PFSK-1 (cell line): ENCODE measurements at regions not wholly inside any gene's neighbourhood (a gene's known extent, or its start where the extent isn't known, plus 50 kb on each side); places are given as distances from the start of the nearest gene placed in this dataset.

Source experiments
- FOXP2 ChIP-seq: optimal IDR thresholded peaks from 2 replicates; pipeline ENCODE3; 2011; ENCODE audit warnings: borderline replicate concordance, control low read depth, inconsistent platforms; ENCODE audit not compliant: insufficient read depth; ENCODE audit errors: extremely low read length, extremely low read depth
- POLR2AphosphoS5 ChIP-seq: IDR thresholded peaks from 2 replicates; pipeline ENCODE4 v1.6.1; 2012; ENCODE audit warnings: low read depth, mild to moderate bottlenecking, control low read depth, low read length, moderate library complexity
- SIN3A ChIP-seq: IDR thresholded peaks from 2 replicates; pipeline ENCODE4 v1.6.1; 2012; ENCODE audit warnings: mild to moderate bottlenecking, low read length, moderate library complexity, borderline replicate concordance; ENCODE audit not compliant: insufficient read depth
- TAF1 ChIP-seq: IDR thresholded peaks from 2 replicates; pipeline ENCODE4 v1.6.1; 2012; ENCODE audit warnings: low read length, control low read depth, borderline replicate concordance; ENCODE audit not compliant: insufficient read depth
- TF ChIP-seq, protein P1 (sequence below), 2 experiments: IDR thresholded peaks; 2 replicates each; pipeline versions ENCODE4 v1.6.1 to v1.8.0; 2011 to 2012; ENCODE audit warnings: low read depth in 2 of 2, low read length in 2 of 2, control low read depth in 1 of 2, inconsistent platforms in 1 of 2, mild to moderate bottlenecking in 1 of 2, moderate library complexity in 1 of 2; ENCODE audit not compliant: insufficient read depth in 1 of 2

DNA sequence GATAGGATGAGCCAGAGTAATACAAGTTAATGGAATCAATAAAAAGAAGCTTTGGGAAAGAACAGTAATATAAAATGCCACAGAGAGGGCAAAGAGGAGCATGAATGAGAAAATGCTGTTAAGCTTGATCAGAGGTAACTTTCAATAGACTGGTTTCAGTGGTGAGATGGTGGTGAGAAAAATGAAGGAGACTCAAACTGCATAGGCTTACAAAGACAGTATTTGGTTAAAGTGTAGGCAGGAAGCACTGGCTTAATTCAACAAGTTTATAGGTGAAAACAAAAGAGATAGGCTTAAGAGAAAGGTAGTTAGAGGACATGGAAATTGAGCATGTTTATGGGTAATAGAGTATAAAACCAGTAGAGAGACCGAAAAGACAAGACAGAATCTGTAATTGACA lies 298.6 kb upstream of the ADAMTS5 start:
- no peak for TF ChIP-seq POLR2AphosphoS5
- TF ChIP-seq, protein P1, sequence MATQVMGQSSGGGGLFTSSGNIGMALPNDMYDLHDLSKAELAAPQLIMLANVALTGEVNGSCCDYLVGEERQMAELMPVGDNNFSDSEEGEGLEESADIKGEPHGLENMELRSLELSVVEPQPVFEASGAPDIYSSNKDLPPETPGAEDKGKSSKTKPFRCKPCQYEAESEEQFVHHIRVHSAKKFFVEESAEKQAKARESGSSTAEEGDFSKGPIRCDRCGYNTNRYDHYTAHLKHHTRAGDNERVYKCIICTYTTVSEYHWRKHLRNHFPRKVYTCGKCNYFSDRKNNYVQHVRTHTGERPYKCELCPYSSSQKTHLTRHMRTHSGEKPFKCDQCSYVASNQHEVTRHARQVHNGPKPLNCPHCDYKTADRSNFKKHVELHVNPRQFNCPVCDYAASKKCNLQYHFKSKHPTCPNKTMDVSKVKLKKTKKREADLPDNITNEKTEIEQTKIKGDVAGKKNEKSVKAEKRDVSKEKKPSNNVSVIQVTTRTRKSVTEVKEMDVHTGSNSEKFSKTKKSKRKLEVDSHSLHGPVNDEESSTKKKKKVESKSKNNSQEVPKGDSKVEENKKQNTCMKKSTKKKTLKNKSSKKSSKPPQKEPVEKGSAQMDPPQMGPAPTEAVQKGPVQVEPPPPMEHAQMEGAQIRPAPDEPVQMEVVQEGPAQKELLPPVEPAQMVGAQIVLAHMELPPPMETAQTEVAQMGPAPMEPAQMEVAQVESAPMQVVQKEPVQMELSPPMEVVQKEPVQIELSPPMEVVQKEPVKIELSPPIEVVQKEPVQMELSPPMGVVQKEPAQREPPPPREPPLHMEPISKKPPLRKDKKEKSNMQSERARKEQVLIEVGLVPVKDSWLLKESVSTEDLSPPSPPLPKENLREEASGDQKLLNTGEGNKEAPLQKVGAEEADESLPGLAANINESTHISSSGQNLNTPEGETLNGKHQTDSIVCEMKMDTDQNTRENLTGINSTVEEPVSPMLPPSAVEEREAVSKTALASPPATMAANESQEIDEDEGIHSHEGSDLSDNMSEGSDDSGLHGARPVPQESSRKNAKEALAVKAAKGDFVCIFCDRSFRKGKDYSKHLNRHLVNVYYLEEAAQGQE (IDR thresholded peaks at IDR 0.05; ENCODE audit: insufficient read depth in 1 of 2, low read depth in 2 of 2, low read length in 2 of 2) = no peak
- no peak for TF ChIP-seq FOXP2
- no peak for TF ChIP-seq SIN3A
- TF ChIP-seq TAF1 = no peak

GRCh38 chr21:27261676-27262075 lies 294.8 kb upstream of the ADAMTS5 start:
- TF ChIP-seq, protein P1 (IDR thresholded peaks at IDR 0.05; ENCODE audit: insufficient read depth in 1 of 2, low read depth in 2 of 2, low read length in 2 of 2) = no peak
- TF ChIP-seq FOXP2 = no peak
- no peak for TF ChIP-seq SIN3A
- no peak for TF ChIP-seq TAF1
- no peak for TF ChIP-seq POLR2AphosphoS5

DNA sequence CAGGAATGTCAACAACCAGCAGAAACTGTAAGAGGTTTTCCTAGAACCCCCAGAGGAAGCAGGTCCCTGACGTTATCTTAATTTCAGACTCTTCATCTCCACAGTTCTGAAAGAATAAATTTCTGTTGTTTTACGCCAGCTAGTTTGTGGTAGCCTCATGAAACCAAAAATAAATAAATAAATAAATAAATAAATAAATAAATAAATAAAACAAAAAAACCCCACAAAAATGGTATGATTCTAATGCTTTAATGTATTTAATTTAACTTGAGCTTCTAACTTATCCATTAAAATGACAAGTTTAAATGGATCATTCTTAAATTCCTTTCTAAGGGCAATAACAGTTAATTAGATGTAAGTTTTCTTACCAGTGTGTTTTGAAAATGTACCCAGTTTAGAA lies 293.8 kb upstream of the ADAMTS5 start:
- TF ChIP-seq, protein P1 (IDR thresholded peaks at IDR 0.05; ENCODE audit: insufficient read depth in 1 of 2, low read depth in 2 of 2, low read length in 2 of 2) = no peak
- TF ChIP-seq POLR2AphosphoS5 (no peak), SIN3A (no peak)

DNA sequence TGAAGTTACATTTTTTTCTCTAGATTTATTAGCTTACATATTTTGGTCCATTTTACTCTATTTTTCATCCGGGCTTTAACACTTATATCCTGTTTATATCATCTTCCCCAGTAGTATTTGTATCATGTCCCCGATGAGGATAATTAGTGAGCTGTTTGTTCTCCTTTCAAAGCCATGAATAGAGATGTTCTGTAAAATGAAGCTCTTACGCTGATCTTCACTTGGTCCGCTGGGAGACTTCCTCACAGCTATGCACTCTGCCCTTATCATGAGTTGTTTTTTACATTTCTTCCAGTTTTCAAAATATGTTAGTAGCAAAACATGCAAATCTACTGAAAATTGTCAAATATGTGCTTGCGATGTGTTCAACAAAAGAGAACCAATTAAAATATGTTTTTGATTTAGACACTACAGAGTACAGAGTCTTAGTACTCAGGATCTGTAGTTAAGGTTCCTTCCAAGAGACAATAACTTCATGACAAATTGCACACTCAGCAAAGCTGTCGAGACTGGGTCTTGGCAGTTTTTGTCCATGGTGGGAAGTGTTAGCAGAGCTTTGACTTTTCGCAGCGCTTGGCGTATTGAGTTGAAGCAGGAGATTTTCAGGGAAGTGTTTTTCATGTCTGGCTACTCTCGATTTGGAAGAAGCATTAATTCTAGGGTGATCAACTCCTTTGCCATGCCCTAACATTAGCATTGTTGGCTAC lies 292.0 kb upstream of the ADAMTS5 start:
- TF ChIP-seq TAF1 = no peak

GRCh38 chr21:27257908-27258556 lies 291.1 kb upstream of the ADAMTS5 start:
- TF ChIP-seq FOXP2 = no peak
- no peak for TF ChIP-seq SIN3A
- no peak for TF ChIP-seq POLR2AphosphoS5
- TF ChIP-seq, protein P1 (IDR thresholded peaks at IDR 0.05; ENCODE audit: insufficient read depth in 1 of 2, low read depth in 2 of 2, low read length in 2 of 2) = no peak
- TF ChIP-seq TAF1 = no peak
